Uterus (tissue), 2 donors: ENCODE measurements at regions not wholly inside any gene's neighbourhood (a gene's known extent, or its start where the extent isn't known, plus 50 kb on each side); places are given as distances from the start of the nearest gene placed in this dataset.

ENCODE experiments used
- CTCF ChIP-seq, 4 experiments: fragments of 200-600 bp in 2 of 4; fragments of 450-650 bp in 2 of 4; sonication (generic) in 2 of 4; IDR thresholded peaks; one replicate each; pipeline ENCODE4 v1.5.1; 2016 to 2019; ENCODE audit warnings: antibody characterized with exemption in 4 of 4, mild to moderate bottlenecking in 2 of 4, moderate library complexity in 1 of 4
- POLR2A ChIP-seq, 2 donors: fragments of 450-650 bp; IDR thresholded peaks; one replicate each; pipeline ENCODE4 v1.6.1; 2016; ENCODE audit warnings: antibody characterized with exemption in 2 of 2, mild to moderate bottlenecking in 1 of 2, moderate library complexity in 1 of 2

DNA sequence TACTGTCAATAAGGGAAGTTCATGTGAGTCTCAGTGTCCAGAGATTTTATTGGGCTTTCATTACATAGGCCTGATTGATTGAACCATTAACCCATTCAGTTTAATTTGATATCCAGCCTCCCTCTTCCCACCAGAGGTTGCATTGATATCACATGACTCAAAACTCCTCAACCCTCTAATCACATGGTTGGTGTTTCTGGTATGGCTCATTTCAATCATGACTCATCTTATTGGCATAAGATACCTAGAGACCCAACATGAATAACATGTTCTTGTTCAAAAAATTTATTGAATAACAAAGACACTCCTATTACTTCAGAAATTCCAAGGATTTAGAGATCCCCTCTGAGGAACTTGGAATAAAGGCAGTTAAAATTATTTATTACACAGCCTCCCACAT lies 982.2 kb downstream of the TLE1 start:
- TF ChIP-seq CTCF (IDR thresholded peaks at IDR 0.05) (no peak), POLR2A (IDR thresholded peaks at IDR 0.05) (no peak)
